ENCODE measurements at regions not wholly inside any gene's neighbourhood (a gene's known extent, or its start where the extent isn't known, plus 50 kb on each side); places are given as distances from the start of the nearest gene placed in this dataset.

DNA sequence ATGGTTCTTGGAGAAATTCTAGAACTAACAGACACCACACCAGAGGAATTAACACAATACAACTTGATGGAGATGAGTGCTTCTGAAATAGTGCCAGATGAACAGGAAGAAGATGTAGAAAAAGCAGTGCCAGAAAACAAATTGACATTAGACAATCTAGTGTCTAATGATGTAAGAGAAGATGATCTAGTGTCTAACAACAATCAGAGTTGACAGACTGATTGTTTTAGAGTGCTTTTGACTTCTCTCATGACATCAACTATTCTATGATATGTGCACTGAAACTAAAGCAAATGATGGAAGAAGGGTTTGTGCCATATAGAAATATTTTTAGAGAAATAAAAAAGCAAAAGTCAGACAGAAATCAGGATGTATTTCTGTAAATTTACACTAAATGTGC lies 646.1 kb upstream of the KIF2B start:
- no peak for TF ChIP-seq ARNTL (CRISPR knock-in tag; IDR thresholded peaks at IDR 0.05; ENCODE audit: borderline replicate concordance, low read depth)
- TF ChIP-seq, protein P1, sequence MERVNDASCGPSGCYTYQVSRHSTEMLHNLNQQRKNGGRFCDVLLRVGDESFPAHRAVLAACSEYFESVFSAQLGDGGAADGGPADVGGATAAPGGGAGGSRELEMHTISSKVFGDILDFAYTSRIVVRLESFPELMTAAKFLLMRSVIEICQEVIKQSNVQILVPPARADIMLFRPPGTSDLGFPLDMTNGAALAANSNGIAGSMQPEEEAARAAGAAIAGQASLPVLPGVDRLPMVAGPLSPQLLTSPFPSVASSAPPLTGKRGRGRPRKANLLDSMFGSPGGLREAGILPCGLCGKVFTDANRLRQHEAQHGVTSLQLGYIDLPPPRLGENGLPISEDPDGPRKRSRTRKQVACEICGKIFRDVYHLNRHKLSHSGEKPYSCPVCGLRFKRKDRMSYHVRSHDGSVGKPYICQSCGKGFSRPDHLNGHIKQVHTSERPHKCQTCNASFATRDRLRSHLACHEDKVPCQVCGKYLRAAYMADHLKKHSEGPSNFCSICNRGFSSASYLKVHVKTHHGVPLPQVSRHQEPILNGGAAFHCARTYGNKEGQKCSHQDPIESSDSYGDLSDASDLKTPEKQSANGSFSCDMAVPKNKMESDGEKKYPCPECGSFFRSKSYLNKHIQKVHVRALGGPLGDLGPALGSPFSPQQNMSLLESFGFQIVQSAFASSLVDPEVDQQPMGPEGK (CRISPR knock-in tag; IDR thresholded peaks at IDR 0.05; ENCODE audit: borderline replicate concordance): no peak
- no peak for TF ChIP-seq RARB (CRISPR knock-in tag; IDR thresholded peaks at IDR 0.05)
- TF ChIP-seq ZFP30 (CRISPR knock-in tag; IDR thresholded peaks at IDR 0.05): no peak
- no peak for TF ChIP-seq BACH2 (CRISPR knock-in tag; IDR thresholded peaks at IDR 0.05; ENCODE audit: borderline replicate concordance)
- no peak for TF ChIP-seq SNAI2 (CRISPR knock-in tag; IDR thresholded peaks at IDR 0.05)
- TF ChIP-seq, protein P2, sequence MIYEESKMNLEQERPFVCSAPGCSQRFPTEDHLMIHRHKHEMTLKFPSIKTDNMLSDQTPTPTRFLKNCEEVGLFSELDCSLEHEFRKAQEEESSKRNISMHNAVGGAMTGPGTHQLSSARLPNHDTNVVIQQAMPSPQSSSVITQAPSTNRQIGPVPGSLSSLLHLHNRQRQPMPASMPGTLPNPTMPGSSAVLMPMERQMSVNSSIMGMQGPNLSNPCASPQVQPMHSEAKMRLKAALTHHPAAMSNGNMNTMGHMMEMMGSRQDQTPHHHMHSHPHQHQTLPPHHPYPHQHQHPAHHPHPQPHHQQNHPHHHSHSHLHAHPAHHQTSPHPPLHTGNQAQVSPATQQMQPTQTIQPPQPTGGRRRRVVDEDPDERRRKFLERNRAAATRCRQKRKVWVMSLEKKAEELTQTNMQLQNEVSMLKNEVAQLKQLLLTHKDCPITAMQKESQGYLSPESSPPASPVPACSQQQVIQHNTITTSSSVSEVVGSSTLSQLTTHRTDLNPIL (CRISPR knock-in tag; IDR thresholded peaks at IDR 0.05; ENCODE audit: low read depth): no peak
- TF ChIP-seq PPARA (CRISPR knock-in tag; IDR thresholded peaks at IDR 0.05; ENCODE audit: borderline replicate concordance): no peak
- TF ChIP-seq ISL1 (CRISPR knock-in tag; IDR thresholded peaks at IDR 0.05): no peak

All from SK-N-SH treated with all-trans-retinoic acid at 6 μM for 48 hours (cell line).